NCI-H2107 treated with DMSO at 0.1 percent for 48 hours (cell line): ENCODE measurements at regions not wholly inside any gene's neighbourhood (a gene's known extent, or its start where the extent isn't known, plus 50 kb on each side); places are given as distances from the start of the nearest gene placed in this dataset.
"Not testable (repeated sequence)": the region's sequence is repeated elsewhere in the genome, so short reads cannot be mapped to it uniquely, and the experiment has no call there.

Source experiments
- DNase-seq: peaks from one replicate; lab custom pipeline; 2025; ENCODE audit not compliant: unreplicated experiment; lab: John Stamatoyannopoulos, UW

DNA sequence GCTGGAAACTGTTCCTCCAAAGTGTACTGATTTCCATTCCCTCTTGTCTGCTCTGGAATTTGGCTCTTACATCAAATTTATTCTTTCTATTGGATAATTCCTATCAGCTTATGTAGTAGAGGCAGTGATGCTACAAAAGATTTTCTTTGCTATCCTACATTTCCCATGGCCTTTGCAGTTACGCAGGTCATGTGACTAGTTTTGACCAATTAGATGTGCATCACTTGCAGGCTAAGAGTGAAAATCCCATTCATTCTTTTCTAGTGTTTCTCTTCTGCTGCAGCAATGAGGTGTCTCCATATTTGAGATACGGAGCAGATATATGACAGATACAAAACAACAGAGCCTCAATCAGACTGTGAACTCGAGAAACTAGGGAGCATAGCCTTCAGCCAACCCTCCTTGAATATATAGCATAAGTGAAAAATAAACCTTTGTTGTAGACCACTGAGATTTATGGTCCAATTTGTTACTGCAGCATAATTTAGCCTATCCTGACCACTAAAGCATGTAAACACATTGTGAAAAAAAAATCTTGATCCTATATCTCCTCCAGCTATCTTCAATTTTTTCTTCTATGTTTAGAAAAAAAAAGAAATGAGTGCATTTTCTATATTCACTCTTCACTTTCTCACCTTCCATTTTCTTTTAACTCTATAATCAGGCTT lies 102.0 kb downstream of the HNMT start:
- DNase-seq = no peak

GRCh38 chr2:138066841-138067240 lies 102.6 kb downstream of the HNMT start:
- DNase-seq = no peak

DNA sequence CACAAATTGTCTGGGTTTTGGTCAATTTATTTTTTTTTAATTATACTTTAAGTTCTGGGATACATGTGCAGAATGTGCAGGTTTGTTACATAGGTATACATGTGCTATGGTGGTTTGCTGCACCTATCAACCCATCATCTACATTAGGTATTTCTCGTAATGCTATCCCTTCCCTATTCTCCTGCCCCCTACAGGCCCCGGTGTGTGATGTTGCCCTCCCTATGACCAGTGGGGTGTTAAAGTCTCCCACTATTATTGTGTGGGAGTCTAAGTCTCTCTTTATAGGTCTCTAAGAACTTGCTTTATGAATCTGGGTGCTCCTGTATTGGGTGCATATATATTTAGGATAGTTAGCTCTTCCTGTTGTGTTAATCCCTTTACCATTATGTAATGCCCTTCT lies 104.4 kb downstream of the HNMT start:
- DNase-seq = not testable (repeated sequence)

- peak; percentile 47 for DNase-seq
These were observed 106.9 kb downstream of the HNMT start for GRCh38 chr2:138071042-138071719.

DNA sequence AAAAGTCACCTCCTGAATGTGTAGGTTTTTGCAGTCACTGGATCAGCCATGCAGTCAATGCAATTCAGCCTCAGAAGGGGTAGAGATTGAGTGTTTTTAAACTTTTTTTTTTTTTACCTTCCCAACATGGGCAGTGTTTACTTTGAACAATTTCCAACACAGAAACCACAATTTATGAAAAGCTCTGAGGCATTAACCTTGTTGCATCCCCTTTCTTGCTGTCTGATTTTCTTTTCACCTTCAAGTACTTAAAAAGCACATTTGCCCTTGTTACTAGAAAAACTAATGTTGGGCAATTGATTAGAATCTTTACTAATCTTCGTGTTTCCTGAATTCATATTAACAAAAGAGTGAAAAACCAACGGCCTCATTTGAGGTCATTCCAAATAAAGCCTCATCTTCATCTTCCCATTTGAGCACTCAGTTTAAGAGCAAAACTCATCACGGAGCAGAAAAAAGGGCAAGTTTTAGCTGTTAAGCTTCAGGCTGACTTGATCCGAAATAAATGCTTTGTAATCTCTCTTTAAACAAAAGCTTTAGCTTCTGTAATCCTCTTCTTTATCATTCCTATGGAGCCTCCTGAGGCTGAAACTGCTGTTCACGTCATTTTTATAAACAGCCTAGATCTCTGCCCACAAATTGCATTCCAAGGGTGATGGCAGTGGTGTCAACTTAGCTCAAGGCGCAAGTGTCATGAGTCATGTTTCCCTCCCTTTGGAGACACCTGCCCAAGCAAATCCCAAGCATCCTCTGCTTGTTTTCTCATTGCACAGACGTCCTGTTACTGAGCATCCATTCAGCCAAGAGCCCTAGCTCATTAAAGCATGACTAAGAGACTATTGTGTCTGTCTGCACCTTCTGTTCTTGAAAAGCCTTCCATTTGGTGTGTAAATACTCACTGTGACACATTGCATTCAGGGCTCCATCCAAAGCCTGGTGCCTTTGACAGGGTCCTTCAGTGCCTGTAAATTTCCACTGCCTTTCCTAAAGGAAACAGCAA lies 107.7 kb downstream of the HNMT start:
- peak; percentile 77 for DNase-seq

GRCh38 chr2:138078153-138078552 lies 113.9 kb downstream of the HNMT start:
- DNase-seq = no peak

DNA sequence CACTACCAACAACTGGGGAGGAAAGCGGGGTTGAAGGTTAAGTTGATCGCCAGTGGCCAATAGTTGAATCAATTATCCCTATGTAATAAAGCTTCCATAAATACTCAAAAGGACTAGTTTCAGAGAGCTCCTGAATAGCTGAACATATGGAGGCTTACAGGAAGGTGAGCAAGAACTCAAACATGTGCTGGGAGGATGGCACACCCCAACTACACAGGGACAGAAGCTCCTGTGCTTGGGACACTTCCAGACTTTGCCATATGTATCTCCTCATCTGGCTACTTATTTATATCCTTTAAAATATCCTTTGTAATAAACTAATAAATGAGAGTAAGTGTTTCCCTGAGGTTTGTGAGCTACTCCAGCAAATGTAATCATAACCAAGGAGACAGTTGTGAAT lies 115.7 kb downstream of the HNMT start:
- DNase-seq = no peak

GRCh38 chr2:138081225-138082073 lies 117.2 kb downstream of the HNMT start:
- DNase-seq = no peak

- DNase-seq = no peak
These were observed 119.9 kb downstream of the HNMT start for GRCh38 chr2:138084206-138084605.

- not testable (repeated sequence) for DNase-seq
These were observed 121.2 kb downstream of the HNMT start for GRCh38 chr2:138085441-138085840.

- no peak for DNase-seq
These were observed 122.3 kb downstream of the HNMT start for GRCh38 chr2:138086576-138086975.

- DNase-seq = no peak
These were observed 123.7 kb downstream of the HNMT start for GRCh38 chr2:138087751-138088593.

GRCh38 chr2:138090330-138090729 lies 126.1 kb downstream of the HNMT start:
- DNase-seq = peak; percentile 60

DNA sequence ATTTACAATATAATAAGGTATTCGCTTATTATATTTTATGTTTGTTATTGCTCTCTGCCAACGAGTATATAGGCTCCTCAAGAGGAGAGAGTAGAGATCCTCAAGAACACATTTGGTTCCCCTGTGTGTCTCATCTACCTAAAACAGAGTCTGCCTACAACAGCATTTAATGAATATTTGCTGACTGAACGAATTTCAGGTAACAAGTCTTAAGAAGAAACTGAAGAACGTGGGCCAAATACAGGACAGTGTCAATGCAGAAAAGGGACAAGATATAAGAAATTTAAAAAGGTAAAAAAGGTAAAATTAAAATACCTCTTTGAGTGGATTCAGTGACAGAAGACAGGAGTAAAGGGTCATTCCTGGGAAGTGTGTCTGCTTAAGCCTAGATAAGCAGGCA lies 129.2 kb downstream of the HNMT start:
- DNase-seq = no peak

DNA sequence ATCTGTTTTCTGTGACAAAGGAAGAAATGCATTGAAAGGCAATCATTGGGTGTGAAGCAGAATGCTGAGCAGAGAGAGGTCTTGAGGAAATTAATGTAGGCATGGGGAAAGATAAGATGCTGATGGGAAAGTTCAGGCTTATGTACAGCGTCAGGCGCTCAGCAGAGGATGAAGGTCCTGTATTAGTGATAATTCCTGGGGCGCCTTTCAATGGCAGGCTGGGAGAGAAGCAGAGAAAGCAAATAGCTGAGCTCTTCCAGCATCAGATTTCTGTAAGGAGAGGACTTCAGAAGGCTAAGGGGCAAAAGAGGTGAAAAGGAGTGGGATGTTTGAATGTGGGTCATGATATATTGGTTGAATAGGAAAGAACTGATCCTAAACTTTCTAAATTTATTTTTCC lies 129.8 kb downstream of the HNMT start:
- DNase-seq = no peak

- no peak for DNase-seq
These were observed 131.1 kb downstream of the HNMT start for GRCh38 chr2:138095336-138095735.

- not testable (repeated sequence) for DNase-seq
These were observed 135.0 kb downstream of the HNMT start for GRCh38 chr2:138099288-138099687.

GRCh38 chr2:138101718-138102117 lies 137.4 kb downstream of the HNMT start:
- DNase-seq = no peak

GRCh38 chr2:138102664-138103063 lies 138.4 kb downstream of the HNMT start:
- no peak for DNase-seq

- no peak for DNase-seq
These were observed 138.9 kb downstream of the HNMT start for GRCh38 chr2:138103156-138103555.
